ENCODE measurements at regions not wholly inside any gene's neighbourhood (a gene's known extent, or its start where the extent isn't known, plus 50 kb on each side); places are given as distances from the start of the nearest gene placed in this dataset.

DNA sequence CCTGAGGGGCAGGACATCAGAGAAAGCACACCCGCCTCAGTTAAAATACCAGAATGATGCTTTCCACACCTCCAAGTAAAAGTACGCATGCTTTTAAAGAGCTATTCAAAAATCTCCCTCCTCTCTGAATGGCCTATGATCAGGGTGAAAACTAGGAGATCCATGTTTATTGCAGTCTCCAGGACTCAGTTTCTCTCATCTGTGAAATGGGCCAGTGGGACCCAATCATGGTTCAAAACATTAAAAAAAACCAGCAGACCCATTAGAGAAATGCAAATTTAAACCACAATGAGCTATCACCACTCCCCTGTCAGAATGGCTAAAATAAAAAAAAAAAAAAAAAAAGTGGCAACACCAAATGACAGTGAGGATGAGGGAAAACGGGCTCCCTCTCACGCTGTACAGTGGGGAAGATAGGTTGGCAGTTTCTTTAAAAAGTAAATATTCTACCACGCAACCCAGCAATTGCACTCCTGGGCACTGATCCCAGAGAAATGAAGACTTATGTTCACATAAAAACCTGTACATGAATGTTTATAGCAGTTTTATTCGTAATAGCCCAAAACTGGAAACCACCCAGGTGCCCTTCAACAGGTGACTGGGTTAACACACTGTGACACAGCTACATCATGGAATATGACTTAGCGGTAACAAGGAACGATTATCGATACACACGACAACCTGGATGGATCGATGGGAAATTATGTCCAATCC is 242.7 kb downstream of the MN1 start:
- TF ChIP-seq POLR2A (IDR thresholded peaks at IDR 0.05): no peak
- TF ChIP-seq, protein P1, sequence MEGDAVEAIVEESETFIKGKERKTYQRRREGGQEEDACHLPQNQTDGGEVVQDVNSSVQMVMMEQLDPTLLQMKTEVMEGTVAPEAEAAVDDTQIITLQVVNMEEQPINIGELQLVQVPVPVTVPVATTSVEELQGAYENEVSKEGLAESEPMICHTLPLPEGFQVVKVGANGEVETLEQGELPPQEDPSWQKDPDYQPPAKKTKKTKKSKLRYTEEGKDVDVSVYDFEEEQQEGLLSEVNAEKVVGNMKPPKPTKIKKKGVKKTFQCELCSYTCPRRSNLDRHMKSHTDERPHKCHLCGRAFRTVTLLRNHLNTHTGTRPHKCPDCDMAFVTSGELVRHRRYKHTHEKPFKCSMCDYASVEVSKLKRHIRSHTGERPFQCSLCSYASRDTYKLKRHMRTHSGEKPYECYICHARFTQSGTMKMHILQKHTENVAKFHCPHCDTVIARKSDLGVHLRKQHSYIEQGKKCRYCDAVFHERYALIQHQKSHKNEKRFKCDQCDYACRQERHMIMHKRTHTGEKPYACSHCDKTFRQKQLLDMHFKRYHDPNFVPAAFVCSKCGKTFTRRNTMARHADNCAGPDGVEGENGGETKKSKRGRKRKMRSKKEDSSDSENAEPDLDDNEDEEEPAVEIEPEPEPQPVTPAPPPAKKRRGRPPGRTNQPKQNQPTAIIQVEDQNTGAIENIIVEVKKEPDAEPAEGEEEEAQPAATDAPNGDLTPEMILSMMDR (IDR thresholded peaks at IDR 0.05 in 4 of 5, conservative IDR thresholded peaks at IDR 0.05 in 1 of 5): no peak

Measured in gastrocnemius medialis (tissue), 4 donors.